ENCODE measurements at regions not wholly inside any gene's neighbourhood (a gene's known extent, or its start where the extent isn't known, plus 50 kb on each side); places are given as distances from the start of the nearest gene placed in this dataset.

DNA sequence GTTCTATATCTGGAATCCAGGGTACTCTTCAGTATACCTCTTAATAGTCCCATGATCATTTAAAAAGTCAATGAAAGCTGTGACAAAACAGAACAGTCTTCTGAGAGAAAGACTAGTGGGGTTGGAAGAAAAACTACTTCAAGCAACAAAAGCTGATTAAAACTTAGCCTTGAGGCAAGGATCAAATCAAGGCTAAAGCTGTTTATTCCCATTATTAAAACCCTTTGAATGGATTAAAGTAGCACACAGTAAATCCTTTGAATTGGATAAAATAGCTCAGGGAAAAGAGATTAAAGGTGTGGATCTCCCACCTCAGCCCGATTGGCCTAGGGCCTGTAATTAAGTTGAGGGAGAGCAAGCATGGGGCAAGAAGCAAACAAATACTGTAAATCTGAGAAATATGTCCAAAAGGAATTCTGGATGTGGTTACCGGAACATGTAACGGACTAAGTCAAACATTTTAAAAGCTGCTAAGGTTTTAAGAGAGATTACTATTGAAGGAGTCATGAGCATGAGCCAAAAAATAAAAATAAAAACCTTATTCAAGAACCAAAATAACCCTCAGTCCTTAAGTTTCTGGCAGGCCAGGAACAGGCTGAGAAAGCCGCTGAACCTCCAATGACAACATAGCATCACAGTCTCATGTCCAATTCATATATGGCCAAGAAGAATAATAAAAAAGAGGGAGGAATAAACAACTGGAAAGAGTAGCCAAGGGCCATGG lies 257.3 kb upstream of the NEIL3 start:
- DNase-seq, result no peak

- no peak for DNase-seq
These were observed 252.5 kb upstream of the NEIL3 start for GRCh38 chr4:177057186-177057585.

- DNase-seq, result no peak
These were observed 245.6 kb upstream of the NEIL3 start for GRCh38 chr4:177064116-177064515.

GRCh38 chr4:177064729-177065394 lies 244.8 kb upstream of the NEIL3 start:
- DNase-seq, result no peak

- DNase-seq, result no peak
These were observed 242.9 kb upstream of the NEIL3 start for GRCh38 chr4:177066746-177067145.

DNA sequence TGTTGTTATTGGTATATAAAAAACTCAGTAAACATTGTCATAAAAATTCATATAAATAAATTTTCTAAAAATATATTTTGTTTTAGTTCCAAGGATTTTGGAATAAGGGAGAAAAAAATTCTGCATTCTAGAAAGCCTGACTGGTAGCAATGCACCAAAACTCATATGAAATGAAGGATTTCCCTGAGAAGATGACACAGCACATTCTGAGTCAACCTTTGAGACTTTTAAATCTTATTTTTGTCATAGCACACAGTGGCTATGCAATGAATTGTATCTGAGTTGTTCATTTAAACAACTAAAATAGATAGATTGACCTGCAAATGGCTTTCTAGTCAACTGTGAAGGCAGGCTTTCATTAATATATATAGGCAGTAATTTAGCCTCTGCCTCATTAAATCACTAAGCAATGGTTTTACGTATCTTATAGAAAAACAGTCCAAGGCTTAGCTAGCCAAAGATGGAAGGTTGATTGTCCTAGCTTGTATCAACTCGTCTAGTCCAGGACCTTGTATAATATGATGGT lies 239.1 kb upstream of the NEIL3 start:
- no peak for DNase-seq

- DNase-seq, result no peak
These were observed 232.3 kb upstream of the NEIL3 start for GRCh38 chr4:177077095-177077971.

GRCh38 chr4:177079327-177079726 lies 230.3 kb upstream of the NEIL3 start:
- no peak for DNase-seq

DNA sequence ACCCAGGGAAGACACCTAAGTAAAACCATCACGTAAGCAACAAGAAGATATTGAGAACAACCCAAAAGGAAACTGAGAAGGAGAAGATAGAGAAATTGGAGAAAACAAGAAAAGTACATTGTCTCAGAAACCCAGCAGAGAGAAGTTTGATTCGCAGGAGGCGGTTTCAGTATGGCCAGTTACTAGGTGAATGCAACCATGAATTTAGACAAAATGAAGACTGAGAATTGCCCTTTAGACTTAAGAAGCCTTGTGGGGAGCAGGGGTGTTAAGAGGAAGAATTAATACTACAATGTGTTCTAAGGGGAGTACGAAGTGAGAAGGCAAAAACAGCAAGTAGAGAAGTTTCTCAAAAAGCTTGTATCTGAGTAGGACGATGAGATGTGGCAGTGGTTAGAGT lies 229.3 kb upstream of the NEIL3 start:
- DNase-seq, result no peak

DNA sequence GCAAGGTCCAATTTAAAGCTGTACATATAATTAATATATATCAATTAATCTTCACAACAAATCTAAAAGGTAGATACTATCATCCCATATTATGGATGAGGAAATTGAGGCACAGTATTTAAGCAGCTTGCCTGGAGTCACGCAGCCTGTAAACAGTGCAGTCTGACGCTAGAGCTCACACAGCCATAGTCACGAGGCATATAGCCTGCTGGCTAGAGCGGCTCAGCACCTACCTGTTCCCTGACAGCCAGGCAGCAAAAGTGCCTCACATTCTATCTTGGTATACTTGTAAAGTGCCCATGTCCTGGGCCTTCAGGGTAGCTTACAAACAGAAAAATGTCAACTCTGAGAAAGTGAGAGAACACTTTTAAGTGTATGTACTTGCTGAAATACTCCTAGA lies 222.6 kb upstream of the NEIL3 start:
- DNase-seq, result no peak

GRCh38 chr4:177087499-177087898 lies 222.2 kb upstream of the NEIL3 start:
- no peak for DNase-seq

- DNase-seq, result no peak
These were observed 218.2 kb upstream of the NEIL3 start for GRCh38 chr4:177091515-177091914.

- no peak for DNase-seq
These were observed 216.9 kb upstream of the NEIL3 start for GRCh38 chr4:177092807-177093206.

DNA sequence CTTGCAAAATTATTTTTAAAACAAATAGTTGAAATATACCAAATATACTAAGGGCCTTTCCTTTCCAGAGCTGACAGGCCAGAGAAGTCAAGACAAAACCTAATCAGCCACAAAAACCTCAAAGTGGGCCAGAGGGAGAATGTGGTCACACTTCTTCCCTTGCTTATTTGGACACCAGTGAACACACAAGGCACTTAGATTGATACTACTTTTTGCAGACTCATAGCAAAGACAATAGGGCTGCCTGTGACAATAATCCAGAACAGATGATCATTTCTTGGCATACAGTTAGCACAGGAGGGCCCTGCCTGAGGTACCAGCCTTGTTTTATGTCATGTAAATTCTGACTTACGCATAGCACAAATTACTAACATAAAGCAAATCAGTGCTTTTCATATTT lies 215.7 kb upstream of the NEIL3 start:
- DNase-seq, result no peak

DNA sequence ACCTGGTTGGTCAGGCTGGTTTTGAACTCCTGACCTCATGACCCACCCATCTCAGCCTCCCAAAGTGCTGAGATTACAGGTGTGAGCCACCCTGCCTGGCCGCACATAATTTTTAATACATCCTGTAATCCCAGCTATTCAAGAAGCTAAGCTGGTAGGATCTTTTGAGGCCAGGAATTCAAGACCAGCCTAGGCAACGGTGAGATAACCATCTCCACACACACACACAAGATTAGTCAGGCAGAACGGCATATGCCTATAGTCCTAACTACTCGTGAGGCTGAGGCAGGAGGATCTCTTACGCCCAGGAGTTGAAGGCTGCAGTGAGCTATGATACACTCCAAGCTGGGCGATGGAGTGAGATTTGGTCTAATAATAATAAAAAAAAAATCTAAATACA lies 212.4 kb upstream of the NEIL3 start:
- DNase-seq, result no peak

GRCh38 chr4:177099211-177099610 lies 210.5 kb upstream of the NEIL3 start:
- no peak for DNase-seq

- DNase-seq, result no peak
These were observed 209.4 kb upstream of the NEIL3 start for GRCh38 chr4:177100307-177100706.

GRCh38 chr4:177103619-177104018 lies 206.1 kb upstream of the NEIL3 start:
- no peak for DNase-seq

DNA sequence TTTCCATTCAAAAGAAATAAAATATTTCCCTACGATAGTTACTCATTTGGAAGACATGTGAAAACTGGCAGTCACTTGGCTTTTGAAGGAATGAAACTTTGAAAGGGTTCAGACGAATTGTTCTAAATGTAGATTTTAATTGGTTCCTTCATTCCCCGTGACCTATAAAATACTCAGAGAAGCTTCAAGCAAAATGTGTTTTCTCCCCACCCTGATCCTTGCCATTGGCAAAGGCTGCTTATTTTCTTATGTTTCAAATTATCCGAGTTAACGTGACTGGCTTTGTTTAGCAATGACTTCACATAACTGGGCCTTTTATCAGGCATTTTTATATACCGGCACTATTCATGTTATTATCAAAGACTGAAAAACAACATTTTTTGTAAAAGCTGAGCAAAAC lies 204.1 kb upstream of the NEIL3 start:
- no peak for DNase-seq

GRCh38 chr4:177107288-177107921 lies 202.3 kb upstream of the NEIL3 start:
- DNase-seq, result no peak

GRCh38 chr4:177108708-177109107 lies 201.0 kb upstream of the NEIL3 start:
- no peak for DNase-seq

DNA sequence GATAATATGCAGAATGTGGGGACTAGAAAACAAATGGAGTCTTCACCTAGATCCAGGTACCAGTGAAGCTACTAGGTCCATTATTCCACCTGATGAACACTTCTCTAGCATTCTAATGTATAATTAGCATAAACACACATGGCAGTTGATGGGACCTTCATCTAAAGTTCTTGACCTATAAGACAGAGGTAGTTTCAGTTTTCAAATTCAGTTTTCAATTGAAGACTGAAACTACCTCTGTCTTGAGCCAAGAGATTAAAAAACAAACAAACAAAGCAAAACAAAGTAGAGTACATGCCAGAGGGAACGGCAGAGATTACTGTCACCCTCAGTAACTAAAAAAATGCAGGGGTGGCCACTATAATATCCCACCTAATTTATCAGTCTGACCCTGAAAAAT lies 199.9 kb upstream of the NEIL3 start:
- no peak for DNase-seq

DNA sequence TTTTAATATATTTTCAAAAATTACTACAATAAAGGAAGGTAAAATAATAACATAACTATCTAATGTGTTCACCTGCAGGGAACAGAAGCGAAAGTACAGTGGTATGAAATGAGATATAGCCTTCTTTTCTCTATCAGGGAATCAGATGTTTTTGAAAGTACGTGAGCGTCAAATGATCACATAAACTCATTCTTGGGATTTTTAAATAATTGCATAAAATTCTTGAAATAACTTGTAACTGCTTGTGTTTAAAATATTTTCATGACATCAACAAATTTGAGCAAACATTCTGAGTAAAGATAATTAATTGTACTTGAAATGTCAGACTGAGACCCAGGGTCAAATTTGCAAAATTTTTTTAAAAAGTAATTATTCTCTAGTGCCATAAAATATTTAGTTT lies 193.5 kb upstream of the NEIL3 start:
- DNase-seq, result no peak
